DND-41 (cell line): ENCODE measurements at regions not wholly inside any gene's neighbourhood (a gene's known extent, or its start where the extent isn't known, plus 50 kb on each side); places are given as distances from the start of the nearest gene placed in this dataset.

Experiments
- CTCF ChIP-seq: IDR thresholded peaks from 2 replicates; pipeline ENCODE4 v1.5.1; 2012; ENCODE audit warnings: borderline replicate concordance, low read length, moderate library complexity, mild to moderate bottlenecking; ENCODE audit not compliant: poor library complexity, severe bottlenecking; ENCODE audit errors: extremely low read depth
- EZH2 ChIP-seq: IDR thresholded peaks from 3 replicates; pipeline ENCODE4 v1.6.1; 2012; ENCODE audit warnings: borderline replicate concordance, low read depth, mild to moderate bottlenecking, moderate library complexity, low read length, inconsistent platforms; ENCODE audit not compliant: severe bottlenecking

GRCh38 chr3:34139566-34139965 lies 341.1 kb downstream of the PDCD6IP start:
- TF ChIP-seq CTCF (no peak), EZH2 (no peak)
